PC-3 (cell line): ENCODE measurements at regions not wholly inside any gene's neighbourhood (a gene's known extent, or its start where the extent isn't known, plus 50 kb on each side); places are given as distances from the start of the nearest gene placed in this dataset.

Experiments
- ATAC-seq: fragments of 200-7000 bp; cut with Tn5 transposase; 2 replicates; pipeline ENCODE4 v1.9.1; 2020; ENCODE audit warnings: mild to moderate bottlenecking, moderate library complexity
- BruUV-seq: library from RNA; stranded (reverse); fragments of 400-500 nt; replicated peaks from 2 replicates; lab custom pipeline; 2021; lab: Mats Ljungman, UMichigan
- CTCF ChIA-PET: fragments of 300-600 bp; sonication (Branson Sonifier 250); formaldehyde crosslinking; loops from one replicate; lab custom pipeline; 2022; ENCODE audit warnings: antibody characterized with exemption; lab: Charles Lee
- POLR2A ChIA-PET: fragments of 300-600 bp; sonication (Branson Sonifier 250); formaldehyde crosslinking; loops from one replicate; lab custom pipeline; 2022; ENCODE audit warnings: antibody characterized with exemption; ENCODE audit not compliant: unreplicated experiment; lab: Charles Lee
- DNase-seq: peaks from one replicate; pipeline ENCODE4 v3.0.0-alpha.2; 2015
- H2AFZ ChIP-seq: fragments of 300-600 bp; sonication (generic); 2 replicates; pipeline ENCODE4 v1.6.0; 2016; ENCODE audit warnings: antibody characterized with exemption, low read length
- H3F3A ChIP-seq: fragments of 300-600 bp; sonication (generic); one replicate; pipeline ENCODE4 v1.6.0; 2017; ENCODE audit warnings: antibody characterized with exemption, low read length, control low read depth, mild to moderate bottlenecking; ENCODE audit not compliant: unreplicated experiment
- H3K27ac ChIP-seq: fragments of 300-600 bp; sonication (generic); 2 replicates; pipeline ENCODE4 v1.5.1; 2016; ENCODE audit warnings: mild to moderate bottlenecking, low read length
- H3K27me3 ChIP-seq: fragments of 300-600 bp; sonication (generic); 2 replicates; pipeline ENCODE4 v1.6.1; 2016; ENCODE audit warnings: low read length, mixed read lengths
- H3K36me3 ChIP-seq: fragments of 300-600 bp; sonication (generic); 2 replicates; pipeline ENCODE4 v1.6.1; 2016; ENCODE audit warnings: low read depth, mixed run types, low read length, mixed read lengths
- H3K4me1 ChIP-seq: fragments of 300-600 bp; sonication (generic); 2 replicates; pipeline ENCODE4 v1.5.1; 2016; ENCODE audit warnings: low read length; ENCODE audit not compliant: insufficient read depth
- H3K4me2 ChIP-seq: fragments of 300-600 bp; sonication (generic); 2 replicates; pipeline ENCODE4 v1.6.0; 2016; ENCODE audit warnings: low read length
- H3K4me3 ChIP-seq: fragments of 300-600 bp; sonication (generic); 2 replicates; pipeline ENCODE4 v1.5.1; 2016; ENCODE audit warnings: mild to moderate bottlenecking, low read length, mixed read lengths
- H3K79me2 ChIP-seq: fragments of 300-600 bp; sonication (generic); 2 replicates; pipeline ENCODE4 v1.6.1; 2017; ENCODE audit warnings: low read length, mixed read lengths
- H3K9ac ChIP-seq: fragments of 300-600 bp; sonication (generic); 2 replicates; pipeline ENCODE4 v1.6.0; 2016; ENCODE audit warnings: mild to moderate bottlenecking, low read length
- H3K9me2 ChIP-seq: fragments of 300-600 bp; sonication (generic); replicated peaks from 2 replicates; pipeline ENCODE4 v1.6.1; 2016; ENCODE audit warnings: mixed run types, low read length, mixed read lengths
- H3K9me3 ChIP-seq: fragments of 300-600 bp; sonication (generic); 2 replicates; pipeline ENCODE4 v1.6.1; 2016; ENCODE audit warnings: low read length, mixed read lengths
- H4K20me1 ChIP-seq: fragments of 300-600 bp; sonication (generic); 2 replicates; pipeline ENCODE4 v1.6.1; 2016; ENCODE audit warnings: low read length, mixed read lengths
- CTCF ChIP-seq: fragments of 300-600 bp; sonication (generic); conservative IDR thresholded peaks from 2 replicates; pipeline ENCODE4 v1.5.1; 2017; ENCODE audit warnings: antibody characterized with exemption, low read depth, mild to moderate bottlenecking, low read length
- EZH2 ChIP-seq: fragments of 300-600 bp; sonication (generic); IDR thresholded peaks from one replicate; pipeline ENCODE4 v1.6.1; 2017; ENCODE audit warnings: antibody characterized with exemption, mild to moderate bottlenecking, low read length; ENCODE audit not compliant: unreplicated experiment
- EZH2phosphoT487 ChIP-seq: fragments of 300-600 bp; sonication (generic); IDR thresholded peaks from 2 replicates; pipeline ENCODE4 v1.6.1; 2018; ENCODE audit warnings: mild to moderate bottlenecking, antibody characterized with exemption, low read length, borderline replicate concordance
- intact Hi-C: fragments of 100-400 bp; cut with micrococcal nuclease; formaldehyde crosslinking; loops from 2 replicates; pipeline ENCODE4 v1.9.0; 2023

- Histone ChIP-seq H3K4me2 (no peak overlapping the region), H2AFZ (no peak overlapping the region), H3K9me3 (no peaks in the 10 kb centered on the region), H3K27me3 (no peaks in the 10 kb centered on the region; the same call in 1 of the 2 replicates), H4K20me1 (no peaks in the 10 kb centered on the region), H3K27ac (no peak overlapping the region), H3K4me1 (no peaks in the 10 kb centered on the region), H3F3A (no peaks in the 10 kb centered on the region), H3K9me2 (no peaks in the 10 kb centered on the region), H3K36me3 (no peaks in the 10 kb centered on the region), H3K9ac (no peak overlapping the region), H3K4me3 (no peak overlapping the region), H3K79me2 (no peaks in the 10 kb centered on the region)
- DNase-seq (no peak), ATAC-seq (no peak)
- BruUV-seq: no TSS peak
- ChIA-PET POLR2A (no interaction called here), CTCF (no interaction called here)
- TF ChIP-seq CTCF (no peak), EZH2phosphoT487 (no peak), EZH2 (no peak)
- intact Hi-C loops: no loop called here
Measured at GRCh38 chr16:62089715-62090114, 53.5 kb upstream of the CDH8 start.

- no peak overlapping the region for H3K4me2 ChIP-seq
- no peak overlapping the region for H3K4me3 ChIP-seq
- no peaks in the 10 kb centered on the region for H4K20me1 ChIP-seq
- no peak for ATAC-seq
- intact Hi-C loops: no loop called here
- no peaks in the 10 kb centered on the region for H3K4me1 ChIP-seq
- H3K9me2 ChIP-seq: no peaks in the 10 kb centered on the region
- H3K9ac ChIP-seq: no peak overlapping the region
- H3K27me3 ChIP-seq: no peaks in the 10 kb centered on the region; the same call in 1 of the 2 replicates
- no peaks in the 10 kb centered on the region for H3K36me3 ChIP-seq
- no peak overlapping the region for H3K27ac ChIP-seq
- H3F3A ChIP-seq: no peaks in the 10 kb centered on the region
- H3K9me3 ChIP-seq: no peaks in the 10 kb centered on the region
- POLR2A ChIA-PET: no interaction called here
- BruUV-seq: no TSS peak
- no peak for DNase-seq
- H2AFZ ChIP-seq: no peak overlapping the region
- H3K79me2 ChIP-seq: no peaks in the 10 kb centered on the region
- CTCF ChIA-PET: no interaction called here
- no peak for TF ChIP-seq CTCF
- no peak for TF ChIP-seq EZH2phosphoT487
- no peak for TF ChIP-seq EZH2
Measured at GRCh38 chr16:62088731-62089410, 52.6 kb upstream of the CDH8 start.
